ENCODE measurements at regions not wholly inside any gene's neighbourhood (a gene's known extent, or its start where the extent isn't known, plus 50 kb on each side); places are given as distances from the start of the nearest gene placed in this dataset.

- Histone ChIP-seq H3K4me1 (no peaks in the 10 kb centered on the region), H3K27ac (no peak overlapping the region), H3K9me3 (peaks cover 0 to 2% of the 10 kb centered on the region in 2 donors), H3K36me3 (no peaks in the 10 kb centered on the region), H3K4me3 (no peak overlapping the region), H3K27me3 (no peaks in the 10 kb centered on the region)
- ATAC-seq (no peak), DNase-seq (no peak)
- intact Hi-C loops (cut with DNase I), result no loop called here
- TF ChIP-seq CTCF (IDR thresholded peaks at IDR 0.05), result no peak
Measured at GRCh38 chr1:208866386-208866955, 622.3 kb upstream of the PLXNA2 start.

DNA sequence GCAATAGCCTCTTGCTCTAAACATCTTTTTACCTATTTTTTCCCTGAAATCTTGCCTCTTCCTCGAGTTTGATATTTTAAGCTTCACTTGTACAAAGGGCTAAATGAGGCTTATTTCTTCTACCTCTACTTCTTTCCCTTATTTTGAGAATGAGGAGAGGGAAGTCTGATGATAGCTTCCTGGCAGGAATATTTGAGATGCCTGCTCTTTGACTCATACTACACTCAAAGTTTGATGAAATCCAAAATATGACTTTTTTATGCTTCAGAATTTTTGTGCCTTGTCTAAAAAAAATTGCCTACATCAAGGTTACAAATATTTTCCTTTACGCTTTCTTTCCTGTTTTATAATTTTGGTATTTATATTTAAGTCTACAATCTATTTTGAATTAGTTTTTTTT is 624.4 kb upstream of the PLXNA2 start:
- no peak for TF ChIP-seq CTCF (IDR thresholded peaks at IDR 0.05)
- Histone ChIP-seq H3K4me1 (no peaks in the 10 kb centered on the region), H3K36me3 (no peaks in the 10 kb centered on the region), H3K27me3 (no peaks in the 10 kb centered on the region), H3K27ac (no peak overlapping the region), H3K9me3 (peaks cover 0 to 2% of the 10 kb centered on the region in 2 donors), H3K4me3 (no peak overlapping the region)
- intact Hi-C loops (cut with DNase I), result no loop called here
- ATAC-seq (no peak), DNase-seq (no peak)

DNA sequence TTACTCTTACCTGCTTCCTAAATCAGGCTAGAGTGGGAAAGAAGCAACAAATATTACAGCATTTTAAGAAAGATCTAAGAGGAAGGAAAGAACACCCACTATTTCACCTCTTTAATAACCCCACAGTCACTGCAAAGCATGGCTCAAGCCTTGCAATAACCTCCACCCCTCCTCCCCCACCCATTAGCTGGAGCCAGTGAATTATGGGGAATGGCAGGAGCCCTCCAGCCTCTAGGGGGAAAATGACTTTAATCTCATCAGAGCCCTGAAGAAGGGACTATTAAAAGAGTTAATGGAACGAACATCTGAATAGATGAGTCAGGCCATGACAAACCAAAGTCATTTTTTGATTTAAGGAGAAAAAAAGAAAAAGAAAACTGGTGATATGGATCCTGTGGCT is 630.7 kb upstream of the PLXNA2 start:
- no peak overlapping the region for H3K27ac ChIP-seq
- no peak overlapping the region for H3K4me3 ChIP-seq
- intact Hi-C loops (cut with DNase I), result no loop called here
- no peaks in the 10 kb centered on the region for H3K36me3 ChIP-seq
- TF ChIP-seq CTCF (IDR thresholded peaks at IDR 0.05), result no peak
- peaks cover 0 to 2% of the 10 kb centered on the region in 2 donors for H3K9me3 ChIP-seq
- ATAC-seq (no peak), DNase-seq (no peak)
- no peaks in the 10 kb centered on the region for H3K4me1 ChIP-seq
- H3K27me3 ChIP-seq, result no peaks in the 10 kb centered on the region

DNA sequence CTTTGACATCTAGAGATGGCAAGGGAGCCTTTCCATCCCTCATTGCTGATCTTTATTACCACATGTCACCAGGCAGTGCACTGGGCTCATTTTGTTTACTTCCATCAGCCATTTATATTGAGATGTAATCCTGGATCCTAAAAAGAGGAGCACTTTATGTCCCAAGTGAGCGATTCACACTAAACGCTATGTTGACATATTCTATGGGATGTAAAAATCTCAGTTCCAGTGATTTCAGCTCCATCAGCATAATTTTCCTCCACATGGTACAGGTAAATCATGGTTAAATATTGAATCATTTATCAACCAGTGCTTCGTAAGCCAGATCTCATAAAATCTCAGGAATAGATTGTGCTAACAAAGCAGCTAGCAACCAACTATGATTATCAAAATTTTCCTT is 634.8 kb upstream of the PLXNA2 start:
- Histone ChIP-seq H3K9me3 (no peaks in the 10 kb centered on the region), H3K4me1 (no peaks in the 10 kb centered on the region), H3K36me3 (no peaks in the 10 kb centered on the region), H3K27ac (no peak overlapping the region), H3K4me3 (no peak overlapping the region), H3K27me3 (no peaks in the 10 kb centered on the region)
- intact Hi-C loops (cut with DNase I), result no loop called here
- ATAC-seq (no peak), DNase-seq (no peak)
- TF ChIP-seq CTCF (IDR thresholded peaks at IDR 0.05), result no peak

GRCh38 chr1:208880433-208881100 is 636.4 kb upstream of the PLXNA2 start:
- ATAC-seq, result no peak
- Histone ChIP-seq H3K27ac (no peak overlapping the region), H3K36me3 (no peaks in the 10 kb centered on the region), H3K9me3 (no peaks in the 10 kb centered on the region), H3K4me3 (no peak overlapping the region), H3K4me1 (no peaks in the 10 kb centered on the region), H3K27me3 (no peaks in the 10 kb centered on the region)
- no peak for DNase-seq
- TF ChIP-seq CTCF (IDR thresholded peaks at IDR 0.05), result no peak
- intact Hi-C loops (cut with DNase I), result no loop called here

All from left lung (tissue), 4 donors.